MM.1S (cell line): ENCODE measurements at regions not wholly inside any gene's neighbourhood (a gene's known extent, or its start where the extent isn't known, plus 50 kb on each side); places are given as distances from the start of the nearest gene placed in this dataset.

Source experiments
- EZH2 ChIP-seq: fragments of 300-600 bp; sonication (generic); optimal IDR thresholded peaks from 2 replicates; pipeline ENCODE3; 2017; ENCODE audit warnings: low read depth, mild to moderate bottlenecking, antibody characterized with exemption, low read length, mixed read lengths
- TF ChIP-seq, protein P1 (sequence below): fragments of 300-600 bp; sonication (generic); IDR thresholded peaks from 2 replicates; pipeline ENCODE4 v1.5.1; 2016; ENCODE audit warnings: antibody characterized with exemption, low read length, mixed read lengths

DNA sequence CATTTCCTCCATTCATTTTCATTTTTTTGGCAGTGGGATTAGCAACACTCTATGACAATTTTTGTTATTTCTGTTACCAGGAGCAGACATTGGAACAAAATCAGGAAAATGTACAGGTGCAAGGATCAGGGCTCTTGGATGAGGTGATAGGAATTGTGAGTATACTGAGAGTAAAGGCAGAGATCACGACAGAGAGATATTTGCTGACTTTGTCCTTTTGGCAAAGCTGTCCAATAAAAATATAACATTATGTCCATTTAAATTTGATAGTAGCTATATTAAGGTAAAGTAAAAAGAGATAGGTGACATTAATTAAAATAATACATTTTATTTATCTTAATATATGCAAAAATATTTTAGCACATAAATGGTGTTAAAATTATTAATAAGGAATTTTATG lies 373.1 kb upstream of the GNPDA2 start:
- TF ChIP-seq, protein P1, sequence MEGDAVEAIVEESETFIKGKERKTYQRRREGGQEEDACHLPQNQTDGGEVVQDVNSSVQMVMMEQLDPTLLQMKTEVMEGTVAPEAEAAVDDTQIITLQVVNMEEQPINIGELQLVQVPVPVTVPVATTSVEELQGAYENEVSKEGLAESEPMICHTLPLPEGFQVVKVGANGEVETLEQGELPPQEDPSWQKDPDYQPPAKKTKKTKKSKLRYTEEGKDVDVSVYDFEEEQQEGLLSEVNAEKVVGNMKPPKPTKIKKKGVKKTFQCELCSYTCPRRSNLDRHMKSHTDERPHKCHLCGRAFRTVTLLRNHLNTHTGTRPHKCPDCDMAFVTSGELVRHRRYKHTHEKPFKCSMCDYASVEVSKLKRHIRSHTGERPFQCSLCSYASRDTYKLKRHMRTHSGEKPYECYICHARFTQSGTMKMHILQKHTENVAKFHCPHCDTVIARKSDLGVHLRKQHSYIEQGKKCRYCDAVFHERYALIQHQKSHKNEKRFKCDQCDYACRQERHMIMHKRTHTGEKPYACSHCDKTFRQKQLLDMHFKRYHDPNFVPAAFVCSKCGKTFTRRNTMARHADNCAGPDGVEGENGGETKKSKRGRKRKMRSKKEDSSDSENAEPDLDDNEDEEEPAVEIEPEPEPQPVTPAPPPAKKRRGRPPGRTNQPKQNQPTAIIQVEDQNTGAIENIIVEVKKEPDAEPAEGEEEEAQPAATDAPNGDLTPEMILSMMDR, result no peak
- TF ChIP-seq EZH2, result no peak
